NK-92 treated with Interleukin-12 subunit alpha and Interleukin-12 subunit beta, amount 100 ng/mL, for 24 hours (cell line): ENCODE measurements at regions not wholly inside any gene's neighbourhood (a gene's known extent, or its start where the extent isn't known, plus 50 kb on each side); places are given as distances from the start of the nearest gene placed in this dataset.

Experiments used
- DNase-seq: peaks from one replicate; lab custom pipeline; 2025; lab: John Stamatoyannopoulos, UW

DNA sequence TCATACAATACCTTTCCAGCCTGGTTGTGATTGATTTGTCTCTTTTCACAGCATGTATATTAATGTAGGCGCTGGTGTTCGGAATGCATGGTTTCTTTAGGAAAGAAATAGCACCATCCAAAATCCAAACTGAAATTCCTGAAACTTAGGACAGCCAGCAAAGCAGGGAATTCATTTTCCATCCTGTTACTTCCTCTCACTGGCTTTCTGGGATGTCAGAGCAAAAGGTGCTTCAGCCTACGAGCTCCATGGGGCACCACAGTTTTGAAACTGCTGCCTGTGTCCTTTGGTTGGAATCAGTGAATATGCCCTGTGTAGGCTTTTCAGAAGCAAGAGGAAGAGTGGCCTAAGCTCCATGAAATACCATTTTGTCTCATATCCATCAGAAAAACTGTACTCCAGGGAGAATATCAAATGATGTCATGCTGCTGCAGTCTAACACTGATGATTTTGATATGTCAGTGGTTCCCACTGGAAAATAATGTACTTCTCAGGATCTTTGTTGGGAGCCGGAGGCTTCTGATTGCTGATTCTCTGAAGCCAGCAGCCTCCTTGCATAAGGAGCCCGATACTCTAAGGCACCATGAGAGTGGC, 117.8 kb upstream of the SERP2 start:
- no peak for DNase-seq

DNA sequence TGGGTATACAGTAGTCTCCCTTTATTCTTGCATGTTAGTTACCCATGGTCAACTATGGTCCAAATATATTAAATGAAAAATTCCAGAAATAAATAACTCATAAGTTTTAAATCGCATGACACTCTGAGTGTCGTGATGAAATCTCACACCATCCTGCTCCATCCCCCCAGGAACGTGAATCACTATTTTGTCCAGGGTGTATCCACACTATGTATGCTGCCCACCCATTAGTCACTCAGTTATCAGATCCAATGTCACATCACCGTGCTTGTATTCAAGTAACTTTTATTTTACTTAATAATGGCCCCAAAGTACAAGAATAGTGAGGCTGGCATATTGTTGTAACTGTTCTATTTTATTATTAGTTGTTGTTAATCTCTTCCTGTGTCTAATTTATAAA, 115.8 kb upstream of the SERP2 start:
- no peak for DNase-seq

DNA sequence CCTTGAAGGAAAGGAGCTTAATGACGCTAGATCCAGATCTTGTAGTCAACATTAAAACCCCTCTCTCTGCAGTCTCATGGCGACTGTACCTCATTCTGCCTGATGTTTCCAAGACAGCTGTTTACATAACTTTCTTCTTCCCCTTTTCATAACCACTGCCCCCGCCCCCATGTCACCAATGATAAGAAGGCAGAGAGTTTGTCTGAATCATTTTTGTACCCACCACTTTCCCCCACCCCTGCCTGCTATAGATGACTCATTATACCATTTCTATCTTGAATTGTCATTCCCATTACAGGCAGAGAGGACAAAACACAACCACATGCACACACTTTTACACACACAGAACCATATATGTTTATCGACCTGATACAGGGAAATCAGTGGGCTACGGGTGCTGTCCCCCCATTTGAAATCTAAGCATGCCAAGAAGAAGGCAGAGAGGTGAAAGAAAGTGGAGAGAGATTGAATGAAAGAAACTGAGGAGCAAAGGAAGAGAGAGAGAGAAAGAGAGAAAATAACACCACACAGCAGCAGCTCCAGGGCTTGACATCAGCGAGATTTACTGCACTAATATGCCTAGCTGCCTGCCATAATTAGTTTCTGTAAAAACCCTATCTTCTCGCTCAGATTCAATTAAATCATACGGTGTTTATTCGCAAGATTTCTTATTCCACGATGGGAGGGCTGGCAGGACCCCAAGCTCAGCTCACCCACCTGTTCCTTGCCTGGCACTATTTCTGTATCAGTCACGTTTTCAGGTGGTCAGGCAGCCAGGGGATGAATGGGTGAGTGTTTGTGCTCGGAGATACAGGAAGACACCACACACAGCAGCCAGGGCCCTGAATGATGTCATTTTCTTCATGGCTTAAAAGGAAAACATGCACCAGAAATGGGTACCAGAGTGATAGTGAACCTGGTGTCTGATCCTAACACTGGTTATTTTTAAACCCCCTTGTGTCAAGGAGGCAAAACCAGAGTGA, 114.3 kb upstream of the SERP2 start:
- peak; percentile 24 for DNase-seq

DNA sequence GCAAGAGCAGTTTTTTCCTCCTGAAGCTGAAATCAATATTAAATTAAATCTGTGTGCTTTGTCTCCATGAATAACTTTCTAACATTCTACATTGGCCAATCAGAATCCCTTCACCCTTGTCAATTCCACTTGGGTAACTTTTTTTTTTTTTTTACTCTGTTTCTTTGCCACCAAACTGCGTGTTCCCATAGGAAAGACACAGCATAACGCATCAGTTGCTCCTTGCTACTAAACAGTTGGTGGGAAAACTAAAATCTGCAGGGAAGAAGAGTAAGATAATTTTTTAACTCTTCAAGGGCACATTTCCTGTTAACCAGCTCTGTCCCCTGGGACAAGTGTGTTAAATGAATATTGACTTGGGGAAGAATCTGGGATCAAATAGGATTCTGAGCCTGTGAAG, 113.3 kb upstream of the SERP2 start:
- DNase-seq = no peak

DNA sequence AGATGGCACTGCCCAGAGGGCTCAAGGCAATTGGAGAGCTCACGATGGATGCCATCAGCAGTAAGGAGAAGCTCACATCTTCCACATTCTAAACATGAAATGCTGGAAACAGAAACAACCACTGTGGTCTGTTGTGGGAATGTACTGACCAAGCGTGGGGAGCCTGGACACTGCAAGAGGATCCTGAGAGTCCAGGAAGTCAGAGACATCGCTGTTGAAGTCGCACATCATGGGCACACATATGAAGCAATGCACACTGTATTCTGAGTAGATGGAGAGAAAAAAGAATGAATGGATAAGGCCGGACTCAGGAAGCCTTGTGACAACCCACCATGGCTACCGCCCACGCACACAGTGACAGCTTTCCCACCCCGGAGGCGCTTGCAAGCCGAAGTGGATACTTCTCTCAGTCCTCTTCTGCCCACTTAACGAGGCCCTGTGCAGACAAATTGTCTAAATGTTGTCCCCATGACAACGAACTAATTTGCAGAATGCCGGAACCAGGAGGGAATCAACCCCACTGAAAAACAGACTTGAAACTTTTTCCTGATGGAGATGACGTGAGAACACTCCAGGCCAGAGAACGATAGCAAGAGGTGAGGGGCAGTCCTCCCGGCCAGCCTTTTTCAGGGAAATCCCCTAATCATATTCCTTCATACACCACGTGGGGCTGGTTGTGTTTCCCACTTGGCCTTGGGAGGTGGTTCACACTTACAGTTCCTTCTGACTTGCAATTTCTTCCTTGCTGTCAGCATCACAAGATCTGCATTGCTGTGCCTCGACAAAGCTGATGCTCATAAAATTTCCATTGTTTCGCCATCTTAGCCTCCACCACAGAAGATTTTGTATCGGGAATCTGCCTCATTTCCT, 109.6 kb upstream of the SERP2 start:
- DNase-seq = no peak

DNA sequence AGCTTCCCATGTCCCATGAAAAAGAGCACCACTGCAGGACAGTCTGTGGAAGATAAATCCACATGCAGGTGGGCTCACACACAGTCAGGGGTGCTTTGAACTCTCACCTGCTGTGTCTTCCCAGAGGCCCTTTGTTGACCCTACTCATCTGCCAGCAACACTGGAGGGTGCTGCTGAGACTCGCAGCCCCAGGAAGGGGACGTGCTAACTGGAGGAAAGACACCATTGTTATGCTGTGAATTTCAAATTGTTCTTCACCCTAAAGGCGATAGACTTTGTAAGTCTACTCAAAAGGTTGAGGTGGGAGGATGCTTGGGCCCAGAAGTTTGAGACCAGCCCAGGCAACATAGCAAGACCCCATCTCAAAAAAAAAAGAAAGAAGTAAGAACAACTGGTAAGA, 107.3 kb upstream of the SERP2 start:
- no peak for DNase-seq

DNA sequence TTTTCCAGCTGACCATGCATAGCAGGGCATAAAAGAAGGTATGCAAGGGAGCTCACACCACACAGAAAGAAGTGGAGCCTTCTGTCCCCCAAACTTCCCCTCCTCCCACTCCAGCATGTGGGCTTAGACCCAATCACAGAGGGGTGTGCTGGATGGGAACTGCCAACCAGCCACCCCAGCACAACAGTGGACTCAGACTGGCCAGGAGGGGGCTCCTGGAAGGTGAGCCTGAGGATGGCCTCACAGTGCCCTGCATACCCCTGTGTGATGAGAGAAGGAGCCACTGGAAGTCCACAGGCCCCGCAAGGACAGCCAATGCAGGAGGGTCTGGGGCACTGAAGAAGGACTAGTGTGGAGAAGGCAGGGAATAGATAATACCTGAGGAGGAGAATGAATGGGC, 106.9 kb upstream of the SERP2 start:
- DNase-seq = no peak

DNA sequence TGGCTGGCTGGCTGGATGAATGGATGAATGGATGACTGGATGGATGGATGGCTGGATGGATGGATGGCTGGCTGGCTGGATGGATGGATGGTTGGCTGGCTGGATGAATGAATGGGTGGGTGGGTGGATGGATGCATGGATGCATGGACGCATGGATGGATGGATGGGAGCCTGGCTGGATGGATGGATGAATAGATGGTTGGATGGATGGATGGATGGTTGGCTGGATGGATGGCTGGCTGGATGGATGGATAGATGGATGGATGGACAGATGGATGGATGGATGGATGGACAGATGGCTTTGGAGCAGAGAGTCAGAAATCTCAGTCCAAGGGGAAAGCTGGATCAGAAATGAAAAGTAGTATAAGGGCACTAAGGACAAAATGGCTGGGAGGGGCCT, 106.4 kb upstream of the SERP2 start:
- DNase-seq = no peak

DNA sequence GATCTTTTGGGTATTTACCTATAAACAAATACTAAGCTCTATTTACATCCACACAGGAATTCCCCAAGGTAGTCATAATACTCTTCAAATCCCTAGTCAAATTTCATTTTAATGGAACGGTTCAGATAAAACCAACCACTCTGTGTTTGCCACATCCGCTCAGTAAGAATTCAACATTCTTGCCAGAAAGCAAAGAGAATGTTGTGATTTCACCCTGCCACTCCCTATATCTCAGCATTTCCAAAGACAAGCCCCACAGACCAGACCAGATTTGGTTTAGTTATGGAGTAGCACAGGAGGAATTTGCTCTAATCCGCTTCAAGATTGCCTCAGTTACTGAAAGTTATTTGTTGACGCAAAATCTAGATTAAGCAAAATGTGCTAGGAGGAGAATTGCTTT, 105.6 kb upstream of the SERP2 start:
- DNase-seq = no peak

DNA sequence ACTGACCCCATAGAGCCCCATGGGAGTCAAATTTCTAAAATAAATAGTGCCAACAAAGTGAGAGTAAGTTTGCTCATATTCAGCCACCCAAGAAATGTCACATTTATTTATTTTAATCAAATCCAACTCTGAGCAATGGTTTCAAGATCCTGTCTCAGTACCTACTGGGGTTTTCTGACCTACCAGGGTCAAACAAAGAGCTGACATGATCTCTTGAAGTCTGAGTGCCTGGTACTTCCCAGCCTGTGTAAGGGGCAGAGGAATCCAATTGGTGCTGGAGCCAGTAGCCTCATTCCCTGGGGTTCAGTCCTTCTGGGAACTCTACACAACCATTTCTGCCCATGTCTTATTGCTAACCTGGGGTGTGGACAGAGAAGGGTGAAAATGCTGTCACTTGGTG, 104.6 kb upstream of the SERP2 start:
- no peak for DNase-seq

DNA sequence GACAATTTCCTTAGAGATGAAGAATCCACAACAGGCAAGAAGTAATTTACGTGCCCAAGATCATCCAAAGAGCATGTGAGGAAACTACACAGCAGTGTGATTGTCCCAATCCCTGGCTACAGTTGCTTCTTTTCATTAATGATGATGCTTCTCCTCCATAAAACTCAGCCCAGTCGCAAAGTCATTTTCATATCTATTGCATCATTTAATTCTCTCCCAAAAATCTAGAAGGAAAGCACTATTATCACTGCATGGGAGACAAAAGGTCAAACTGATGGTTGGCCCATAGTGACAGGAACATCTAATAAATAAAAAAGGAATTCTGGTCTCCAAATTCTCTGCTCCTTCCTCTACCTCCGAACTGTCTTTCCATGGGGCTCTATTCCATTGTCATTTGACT, 103.5 kb upstream of the SERP2 start:
- DNase-seq = no peak

DNA sequence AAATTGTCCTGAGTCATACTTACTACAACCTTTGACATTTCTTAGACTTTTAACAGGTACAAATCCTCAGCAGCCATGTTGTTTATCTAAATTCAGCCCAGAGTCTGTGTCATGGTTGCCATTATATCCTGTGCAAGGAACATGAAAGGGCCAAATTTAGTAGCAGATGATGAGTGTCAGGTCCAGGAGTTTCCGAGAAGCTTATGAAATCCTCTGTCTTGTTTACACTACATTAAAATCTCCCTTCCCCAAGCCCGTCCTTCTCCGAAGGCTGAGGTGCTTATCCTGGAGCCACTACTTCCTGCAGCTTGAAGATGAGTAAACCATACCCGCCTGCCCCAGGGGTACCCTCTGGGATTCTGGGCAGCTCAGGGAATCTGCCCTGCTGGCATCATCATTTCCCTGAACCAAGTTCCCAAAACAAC, 102.6 kb upstream of the SERP2 start:
- no peak for DNase-seq

DNA sequence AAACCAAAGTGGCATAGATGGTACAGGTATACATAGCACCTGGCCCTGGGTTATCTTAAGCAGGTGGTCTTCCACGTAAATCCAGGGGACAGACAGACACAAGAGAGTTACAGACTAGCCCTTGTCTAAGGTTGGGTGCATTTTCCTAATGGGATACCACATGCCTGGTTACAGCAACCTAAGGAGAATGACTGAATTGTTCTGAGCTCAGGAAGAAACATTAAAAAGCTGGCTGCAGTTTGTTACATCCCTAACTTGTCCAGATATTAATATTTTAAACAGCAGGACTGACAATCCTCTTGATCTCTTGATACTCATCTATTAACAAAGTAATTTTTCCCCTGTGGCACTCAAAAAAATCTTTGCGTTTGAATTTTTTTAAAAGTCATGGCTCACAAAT, 102.2 kb upstream of the SERP2 start:
- DNase-seq = no peak

DNA sequence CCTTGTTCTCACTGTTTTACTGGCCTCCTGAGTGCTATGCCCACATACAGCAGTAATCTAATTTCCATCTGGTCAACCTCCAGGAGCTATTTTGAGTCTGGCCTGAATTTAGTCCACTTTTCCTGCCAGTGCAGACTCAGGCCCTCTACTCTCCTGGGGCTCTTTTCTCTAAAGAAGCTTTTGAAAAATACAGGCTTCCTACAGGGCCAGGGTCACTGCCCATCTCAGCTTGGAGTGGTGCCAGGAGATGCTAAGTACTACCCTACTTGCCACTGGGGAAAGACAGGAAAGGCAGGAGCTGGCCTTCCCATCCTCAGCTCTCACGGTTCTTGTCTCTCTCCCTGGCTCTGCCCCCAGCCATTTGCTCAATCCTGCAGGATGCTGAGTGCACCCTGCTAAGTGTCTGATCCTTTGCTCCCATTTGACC, 101.7 kb upstream of the SERP2 start:
- no peak for DNase-seq

DNA sequence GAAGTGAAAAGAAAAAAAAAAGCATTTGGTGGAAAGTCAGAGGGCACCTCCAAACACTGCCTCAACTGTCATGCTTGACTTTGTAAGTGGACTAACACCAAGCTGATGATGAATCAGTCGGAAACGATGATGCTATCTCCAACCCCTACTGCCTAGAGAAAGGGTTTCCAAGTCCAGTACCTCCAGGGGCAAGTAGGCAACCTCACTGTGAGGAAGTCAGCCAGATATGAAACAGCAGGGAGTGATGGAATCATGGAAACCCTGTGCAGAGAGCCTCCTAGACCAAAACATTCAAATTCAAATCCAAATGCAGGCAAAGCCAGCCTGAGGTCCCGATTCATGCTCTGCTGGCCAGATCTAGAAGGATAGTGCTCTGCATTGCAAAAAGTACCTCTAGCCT, 100.9 kb upstream of the SERP2 start:
- no peak for DNase-seq

DNA sequence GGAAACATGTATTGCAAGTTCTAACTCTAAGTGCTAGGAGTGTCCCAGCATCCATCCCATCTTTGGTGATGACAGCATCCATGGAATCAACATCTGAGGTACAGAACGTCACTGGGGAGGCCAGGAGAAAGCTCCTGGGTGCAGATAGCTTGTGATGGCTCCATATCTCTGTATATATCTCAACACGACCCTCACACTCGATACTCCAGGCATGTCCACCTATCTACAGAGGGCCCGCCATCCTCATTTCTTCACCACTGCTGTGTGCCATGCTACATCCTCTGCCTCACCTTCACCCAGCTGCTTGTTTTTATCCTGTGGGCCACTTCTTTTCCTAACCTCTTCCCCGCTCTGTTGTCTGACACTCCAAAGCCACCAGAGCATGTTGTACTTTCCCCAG, 100.4 kb upstream of the SERP2 start:
- no peak for DNase-seq

DNA sequence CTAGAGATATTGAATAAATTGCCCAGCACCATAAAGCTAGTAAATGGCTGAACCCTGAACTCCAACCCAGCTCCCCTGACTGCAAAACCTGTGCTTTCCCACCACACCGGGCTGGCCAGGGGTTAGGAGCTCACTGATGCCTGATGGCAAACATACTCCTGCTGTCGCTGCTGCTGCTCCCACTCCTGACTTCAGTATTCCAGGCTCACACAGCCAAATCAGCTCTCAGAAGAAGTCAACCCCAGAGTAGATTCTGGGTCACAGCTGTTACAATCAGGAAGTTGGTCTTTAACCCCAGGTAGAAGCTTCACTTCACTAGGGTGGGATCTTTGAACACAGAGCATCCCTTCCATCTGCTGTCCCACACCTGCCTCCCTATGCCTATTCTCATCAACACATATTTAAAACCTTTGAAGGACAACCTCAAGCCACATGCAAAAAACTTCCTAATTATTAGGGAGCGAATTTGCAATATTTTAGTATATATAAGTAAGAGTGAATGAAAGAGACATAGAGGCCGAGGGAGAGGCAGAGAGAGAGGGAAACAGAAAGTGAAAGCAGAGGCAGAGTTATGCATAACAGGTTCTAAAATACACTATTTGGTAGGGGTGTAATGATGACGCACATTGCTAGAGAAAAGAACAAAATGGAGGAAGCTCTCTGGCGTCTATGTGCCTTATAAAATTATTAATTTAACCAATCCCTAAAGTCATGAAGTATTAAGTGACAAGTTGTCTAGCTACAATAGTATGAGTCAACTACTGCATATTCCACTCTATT, 99.4 kb upstream of the SERP2 start:
- DNase-seq = no peak

DNA sequence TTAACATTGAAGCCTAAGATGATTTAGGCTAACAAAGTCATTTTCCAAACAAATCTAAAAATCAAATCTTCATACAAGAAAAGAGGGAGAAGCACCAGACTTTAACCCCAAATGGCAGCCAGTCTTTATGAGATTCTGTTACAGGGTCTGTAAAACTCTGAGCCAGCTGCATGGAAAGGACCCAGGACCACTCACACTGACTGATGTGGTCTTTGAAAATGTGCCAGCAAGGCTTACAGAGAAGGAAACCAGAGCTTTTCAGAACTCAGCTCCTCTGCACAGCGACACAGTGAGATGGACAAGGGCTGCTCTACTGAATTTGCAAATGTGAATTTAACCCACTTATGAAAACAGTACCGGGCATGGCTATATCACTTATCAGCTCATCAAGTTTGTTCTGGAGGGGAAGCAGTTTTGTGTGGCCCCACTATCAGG, 98.8 kb upstream of the SERP2 start:
- no peak for DNase-seq

DNA sequence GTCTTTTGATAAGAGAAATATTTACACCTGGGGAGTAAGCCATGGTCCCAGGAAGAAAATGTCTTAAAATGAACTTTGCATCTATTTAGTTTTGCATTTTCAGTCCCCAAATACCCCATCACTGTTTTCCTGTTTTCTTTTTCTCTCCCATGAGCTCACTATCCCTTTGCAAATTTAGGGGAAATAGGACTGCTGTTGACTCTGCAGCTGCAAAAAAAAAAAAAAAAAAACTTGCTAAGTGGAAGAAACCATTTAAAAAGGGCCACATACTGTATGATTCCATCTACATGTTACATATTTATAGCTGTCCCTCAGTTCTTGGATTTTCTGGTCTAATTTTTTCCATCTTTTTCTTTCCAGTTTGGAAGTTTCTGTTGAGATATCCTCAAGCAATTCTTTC, 98.2 kb upstream of the SERP2 start:
- DNase-seq = no peak

DNA sequence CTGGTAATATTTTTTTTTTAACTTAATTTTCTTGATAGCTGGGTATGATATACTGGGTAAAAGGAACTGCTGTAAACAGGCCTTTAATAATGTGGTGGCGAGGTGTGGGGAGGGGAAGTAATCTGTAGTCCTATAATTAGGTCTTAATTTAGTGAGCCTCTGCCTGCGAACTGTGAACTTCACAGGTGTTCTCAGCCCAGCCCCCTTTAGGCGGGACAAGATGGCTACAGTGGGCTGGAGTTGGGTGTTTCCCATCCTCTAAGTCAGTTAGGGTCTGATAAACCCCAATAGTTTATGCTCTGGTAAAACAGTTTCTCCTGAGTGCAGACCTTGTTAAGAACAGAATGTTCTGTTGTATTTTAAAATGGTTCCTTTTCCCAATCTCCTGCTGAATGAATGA, 97.6 kb upstream of the SERP2 start:
- no peak for DNase-seq

DNA sequence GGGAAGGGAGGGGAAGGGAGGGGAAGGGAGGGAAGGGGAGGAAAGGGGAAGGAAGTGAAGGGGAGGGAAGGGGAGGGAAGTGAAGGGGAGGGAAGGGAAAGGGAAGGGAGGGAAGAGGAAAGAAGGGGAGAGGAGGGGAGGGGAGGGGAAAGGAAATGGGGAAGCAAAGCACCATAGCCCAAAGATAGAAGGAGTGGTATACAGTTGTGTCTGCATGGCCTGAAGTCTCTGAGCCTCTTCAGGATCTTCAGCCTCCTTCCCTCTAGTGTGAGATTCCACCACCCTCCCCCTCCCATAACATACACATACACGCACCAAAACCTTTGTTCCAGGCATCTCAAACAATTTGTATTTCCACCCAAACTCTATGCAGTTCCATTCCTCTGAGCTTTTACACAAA, 96.2 kb upstream of the SERP2 start:
- DNase-seq = no peak

DNA sequence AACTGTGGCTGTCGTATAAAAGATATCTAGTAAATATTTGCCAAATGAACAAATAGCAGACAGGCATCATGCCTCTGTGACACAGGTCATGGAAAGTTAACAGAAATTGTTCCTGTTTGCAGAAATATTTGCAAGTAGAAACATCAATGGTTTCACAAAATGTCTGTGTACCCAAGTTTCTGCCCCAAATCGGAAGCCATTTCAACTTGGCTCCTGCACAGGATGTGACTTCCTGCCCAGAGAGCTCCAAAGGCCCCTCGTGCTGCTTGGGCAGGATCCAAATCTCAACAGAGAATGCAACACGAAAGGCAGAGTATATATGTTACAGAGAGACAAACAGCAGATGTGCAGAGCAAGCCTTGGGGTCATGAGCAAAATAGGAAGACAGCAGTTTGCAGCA, 95.5 kb upstream of the SERP2 start:
- DNase-seq = no peak
